GM13976 (cell line): ENCODE measurements at regions not wholly inside any gene's neighbourhood (a gene's known extent, or its start where the extent isn't known, plus 50 kb on each side); places are given as distances from the start of the nearest gene placed in this dataset.

Experiments used
- DNase-seq: peaks from one replicate; pipeline ENCODE4 v3.0.0; 2012; ENCODE audit warnings: low spot score
- CTCF ChIP-seq: IDR thresholded peaks from 2 replicates; pipeline ENCODE4 v1.5.1; 2012; ENCODE audit warnings: borderline replicate concordance, mild to moderate bottlenecking; ENCODE audit not compliant: insufficient read depth; ENCODE audit errors: extremely low read depth, missing control alignments, control extremely low read depth
- in situ Hi-C: fragments of 300-500 bp; cut with MboI; formaldehyde crosslinking; loops from one replicate; pipeline ENCODE4 v1.12.0; 2022; ENCODE audit warnings: low sequenced_read_pairs, mixed read lengths, inconsistent platforms; ENCODE audit not compliant: unreplicated experiment

GRCh38 chr2:128395640-128396499, 77.2 kb upstream of the HS6ST1 start:
- DNase-seq = no peak
- no peak for TF ChIP-seq CTCF
- in situ Hi-C loops = no loop called here

- in situ Hi-C loops = no loop called here
- DNase-seq = no peak
- no peak for TF ChIP-seq CTCF
Measured at GRCh38 chr2:128396500-128396891, 77.8 kb upstream of the HS6ST1 start.

GRCh38 chr2:128396946-128397345, 78.3 kb upstream of the HS6ST1 start:
- in situ Hi-C loops = no loop called here
- TF ChIP-seq CTCF = no peak
- DNase-seq = no peak

- no peak for TF ChIP-seq CTCF
- in situ Hi-C loops = no loop called here
- DNase-seq = no peak
Measured at GRCh38 chr2:128399256-128399655, 80.6 kb upstream of the HS6ST1 start.

- no peak for DNase-seq
- in situ Hi-C loops = no loop called here
- no peak for TF ChIP-seq CTCF
Measured at GRCh38 chr2:128399690-128400291, 81.1 kb upstream of the HS6ST1 start.

GRCh38 chr2:128401680-128402079, 83.0 kb upstream of the HS6ST1 start:
- no peak for DNase-seq
- in situ Hi-C loops = no loop called here
- no peak for TF ChIP-seq CTCF
